ENCODE measurements at regions not wholly inside any gene's neighbourhood (a gene's known extent, or its start where the extent isn't known, plus 50 kb on each side); places are given as distances from the start of the nearest gene placed in this dataset.

DNA sequence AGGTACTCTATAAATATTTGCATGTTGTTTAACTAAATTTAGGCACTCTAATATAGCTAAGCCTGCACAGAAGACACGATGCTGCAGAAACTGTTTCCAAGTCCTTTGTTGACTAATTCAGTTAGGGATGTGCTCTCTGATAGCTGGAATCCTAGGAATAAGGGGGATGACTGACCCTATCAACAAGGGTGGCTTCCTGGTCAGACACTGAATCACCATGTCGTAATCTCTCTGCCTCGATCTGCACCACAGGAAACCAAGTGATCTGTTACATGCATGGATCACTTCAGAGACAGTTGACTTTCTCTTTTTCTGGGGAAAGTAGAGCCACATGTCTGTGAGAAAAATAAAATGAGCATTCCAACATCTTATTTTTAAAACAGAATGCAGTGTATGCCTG is 169.1 kb downstream of the GUCY2F start:
- Histone ChIP-seq H3K36me3 (ENCODE audit: insufficient read depth) (no peaks in the 10 kb centered on the region), H3K4me3 (ENCODE audit: low read depth, low read length) (no peak overlapping the region), H3K27ac (ENCODE audit: low read depth) (no peak overlapping the region), H3K4me1 (ENCODE audit: insufficient read depth) (no peaks in the 10 kb centered on the region)
- WGBS = 34% methylated on average over 3 of the region's 3 CpGs
- no peak for DNase-seq (ENCODE audit: extremely low spot score)

DNA sequence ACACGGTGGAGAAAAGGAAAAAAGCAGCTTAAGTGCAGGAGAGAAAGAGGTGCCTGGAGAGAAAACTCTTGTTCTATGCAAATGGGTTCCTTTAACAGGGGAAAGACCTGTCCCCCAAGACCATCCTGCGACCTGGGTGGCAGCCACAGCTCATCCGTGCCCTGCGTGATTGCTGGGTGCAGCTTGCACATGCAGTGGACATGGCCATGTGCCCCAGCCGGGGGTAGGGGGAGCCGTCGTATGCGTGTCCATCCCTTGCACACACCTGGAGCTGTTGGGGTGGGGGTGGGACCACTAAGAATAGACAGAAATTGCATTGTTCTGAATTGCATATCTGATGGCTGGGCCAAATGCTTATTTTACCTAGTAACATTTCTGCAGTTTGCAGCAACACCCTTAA is 171.9 kb downstream of the GUCY2F start:
- no peak overlapping the region for H3K27ac ChIP-seq (ENCODE audit: low read depth)
- no peak for DNase-seq (ENCODE audit: extremely low spot score)
- 85% methylated on average over 8 of the region's 8 CpGs for WGBS
- no peak overlapping the region for H3K4me3 ChIP-seq (ENCODE audit: low read depth, low read length)
- no peaks in the 10 kb centered on the region for H3K36me3 ChIP-seq (ENCODE audit: insufficient read depth)
- H3K4me1 ChIP-seq (ENCODE audit: insufficient read depth) = no peaks in the 10 kb centered on the region

GRCh38 chrX:109301177-109301576 is 180.7 kb downstream of the GUCY2F start:
- 75% methylated on average over 2 of the region's 2 CpGs for WGBS
- no peak overlapping the region for H3K4me3 ChIP-seq (ENCODE audit: low read depth, low read length)
- no peaks in the 10 kb centered on the region for H3K4me1 ChIP-seq (ENCODE audit: insufficient read depth)
- no peaks in the 10 kb centered on the region for H3K36me3 ChIP-seq (ENCODE audit: insufficient read depth)
- no peak for DNase-seq (ENCODE audit: extremely low spot score)
- H3K27ac ChIP-seq (ENCODE audit: low read depth) = no peak overlapping the region

DNA sequence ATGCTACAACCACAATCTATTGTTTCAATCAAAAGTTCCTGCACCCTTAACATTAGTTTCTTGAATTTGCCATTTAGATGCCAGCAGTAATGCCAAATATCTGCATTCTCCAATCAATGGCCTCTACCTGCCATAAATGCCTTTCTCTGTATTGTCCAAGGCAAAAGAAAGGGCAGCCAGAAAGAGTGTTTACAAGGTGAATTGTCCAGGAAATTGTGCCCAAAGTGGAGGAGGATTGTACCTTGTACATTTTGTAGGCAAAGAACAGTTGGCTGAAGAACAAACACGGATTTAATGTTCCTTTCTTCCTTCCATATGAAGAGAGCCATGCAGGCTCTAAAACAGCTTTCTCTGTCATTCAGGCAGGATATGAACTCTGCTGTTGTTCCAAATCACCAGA is 181.5 kb downstream of the GUCY2F start:
- H3K27ac ChIP-seq (ENCODE audit: low read depth) = no peak overlapping the region
- 50% methylated on average over 1 of the region's 1 CpG for WGBS
- H3K4me3 ChIP-seq (ENCODE audit: low read depth, low read length) = no peak overlapping the region

GRCh38 chrX:109299091-109299490 is 182.8 kb downstream of the GUCY2F start:
- Histone ChIP-seq H3K36me3 (ENCODE audit: insufficient read depth) (no peaks in the 10 kb centered on the region), H3K4me3 (ENCODE audit: low read depth, low read length) (no peak overlapping the region), H3K27ac (ENCODE audit: low read depth) (no peak overlapping the region), H3K4me1 (ENCODE audit: insufficient read depth) (no peaks in the 10 kb centered on the region)
- no peak for DNase-seq (ENCODE audit: extremely low spot score)
- WGBS = 42% methylated on average over 2 of the region's 2 CpGs

More for the DNA sequence above, 181.5 kb downstream of the GUCY2F start:
- no peaks in the 10 kb centered on the region for H3K36me3 ChIP-seq (ENCODE audit: insufficient read depth)
- H3K4me1 ChIP-seq (ENCODE audit: insufficient read depth) = no peaks in the 10 kb centered on the region
- no peak for DNase-seq (ENCODE audit: extremely low spot score)

DNA sequence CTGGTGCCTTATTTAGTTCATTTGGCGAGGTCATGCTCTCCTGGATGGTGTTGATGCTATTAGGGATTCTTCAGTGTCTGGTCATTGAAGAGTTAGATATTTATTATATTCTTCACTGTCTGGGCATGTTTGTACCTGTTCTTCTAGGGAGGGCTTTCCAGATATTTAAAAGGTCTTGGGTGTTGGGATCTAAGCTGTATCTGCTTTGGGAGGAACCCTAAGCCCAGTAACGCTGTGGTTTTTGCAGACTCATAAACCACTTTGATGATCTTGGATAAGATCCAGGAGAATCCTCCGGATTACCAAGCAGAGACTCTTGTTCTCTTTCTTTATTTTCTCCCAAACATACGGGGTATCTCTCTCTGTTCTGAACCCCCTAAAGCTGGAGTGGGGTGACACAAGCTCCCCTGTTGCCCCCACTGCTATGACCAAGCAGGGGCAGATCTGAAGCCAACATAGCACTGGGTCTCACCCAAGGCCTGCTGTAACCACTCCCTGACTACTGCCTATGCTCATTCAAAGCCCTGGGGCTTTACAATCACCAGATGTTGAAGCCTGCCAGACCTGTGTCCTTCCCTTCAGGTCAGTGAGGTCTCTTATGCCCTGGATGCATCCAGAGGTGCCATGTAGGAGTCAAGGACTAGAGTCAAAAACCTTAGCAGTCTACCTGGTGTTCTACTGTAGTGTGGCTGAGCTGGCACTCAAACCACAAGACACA is 187.6 kb downstream of the GUCY2F start:
- H3K4me3 ChIP-seq (ENCODE audit: low read depth, low read length) = no peak overlapping the region
- no peaks in the 10 kb centered on the region for H3K36me3 ChIP-seq (ENCODE audit: insufficient read depth)
- no peaks in the 10 kb centered on the region for H3K4me1 ChIP-seq (ENCODE audit: insufficient read depth)
- DNase-seq (ENCODE audit: extremely low spot score) = no peak
- WGBS = 46% methylated on average over 4 of the region's 4 CpGs
- no peak overlapping the region for H3K27ac ChIP-seq (ENCODE audit: low read depth)

DNA sequence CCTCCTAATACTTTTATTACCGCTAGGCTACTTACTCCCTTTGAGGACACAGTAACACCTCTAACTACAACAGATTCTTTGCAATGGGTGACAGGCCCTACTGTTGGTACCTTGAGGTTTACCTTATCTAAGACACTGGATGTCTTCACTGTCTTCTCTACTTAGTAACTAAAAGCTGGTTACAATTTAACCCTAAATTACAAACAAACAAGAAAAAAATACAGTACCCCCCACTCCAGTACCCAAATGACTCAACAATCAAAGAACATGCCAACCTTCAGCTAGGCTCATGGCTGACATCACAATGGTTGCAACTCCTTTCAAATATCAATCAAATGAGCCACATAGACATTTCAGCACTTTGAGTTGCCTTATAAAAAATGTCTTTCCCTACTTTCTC is 198.0 kb downstream of the GUCY2F start:
- Histone ChIP-seq H3K4me1 (ENCODE audit: insufficient read depth) (no peaks in the 10 kb centered on the region), H3K36me3 (ENCODE audit: insufficient read depth) (no peaks in the 10 kb centered on the region), H3K4me3 (ENCODE audit: low read depth, low read length) (no peak overlapping the region), H3K27ac (ENCODE audit: low read depth) (no peak overlapping the region)
- 91% methylated on average over 1 of the region's 1 CpG for WGBS
- DNase-seq (ENCODE audit: extremely low spot score) = no peak

DNA sequence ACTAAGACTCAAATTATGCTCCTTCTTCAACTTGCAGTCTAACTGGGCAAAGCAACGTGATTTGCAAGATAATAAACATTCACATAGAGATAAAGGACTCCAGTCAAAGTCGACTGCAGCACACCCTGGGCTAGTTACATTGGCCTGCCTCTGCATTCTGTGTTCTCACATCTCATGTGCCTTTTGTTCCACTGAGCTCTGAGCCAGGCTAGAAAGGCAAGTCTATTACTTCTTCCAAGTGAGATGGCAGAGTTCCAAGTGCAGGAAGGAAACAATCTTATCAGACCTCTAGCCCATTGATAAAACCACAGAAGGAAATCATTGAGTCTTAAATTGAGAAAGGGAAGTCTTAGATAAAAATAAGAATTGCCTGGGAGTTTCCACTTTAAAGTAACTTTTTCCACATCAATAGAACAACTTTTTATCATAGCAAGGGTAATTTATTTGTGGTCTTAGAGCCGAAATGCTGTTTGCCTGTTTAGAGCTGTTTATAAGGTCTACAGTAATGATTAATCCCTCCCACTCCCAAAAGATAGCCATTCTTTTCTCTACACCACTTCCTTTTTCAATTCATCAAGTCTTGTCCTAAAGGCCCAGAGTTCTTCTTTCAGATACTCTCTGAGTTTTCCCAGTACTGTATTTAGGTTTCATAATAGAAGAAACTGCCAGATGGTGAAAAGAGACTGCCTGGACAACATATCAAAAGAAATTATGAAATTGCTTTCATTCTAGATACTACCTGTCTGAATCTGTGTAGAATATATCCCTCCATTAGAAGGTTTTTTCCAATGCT is 200.2 kb downstream of the GUCY2F start:
- no peak overlapping the region for H3K27ac ChIP-seq (ENCODE audit: low read depth)
- H3K4me1 ChIP-seq (ENCODE audit: insufficient read depth) = no peaks in the 10 kb centered on the region
- peak; percentile 32 for DNase-seq (ENCODE audit: extremely low spot score)
- H3K4me3 ChIP-seq (ENCODE audit: low read depth, low read length) = no peak overlapping the region
- no peaks in the 10 kb centered on the region for H3K36me3 ChIP-seq (ENCODE audit: insufficient read depth)
- WGBS = 5% methylated on average over 3 of the region's 3 CpGs

DNA sequence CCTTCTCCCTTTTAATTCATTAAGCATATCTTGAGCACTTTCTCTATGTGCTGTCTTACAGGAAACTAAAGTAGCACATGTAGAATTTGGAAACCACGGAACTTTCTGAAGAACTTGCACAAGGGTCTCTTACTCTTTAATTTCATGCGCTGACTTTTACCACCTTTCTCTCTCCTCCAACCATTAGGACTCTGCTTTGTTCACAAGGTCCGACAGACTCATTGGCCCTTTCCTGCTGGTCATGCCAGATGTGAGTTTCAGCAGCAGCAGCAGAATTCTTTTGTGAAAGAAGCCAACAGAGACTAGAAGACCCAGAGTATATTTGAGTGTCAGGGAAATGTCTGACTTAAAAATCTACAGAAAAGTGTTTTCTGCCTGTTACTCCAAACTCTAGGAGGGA is 207.1 kb downstream of the GUCY2F start:
- Histone ChIP-seq H3K4me3 (ENCODE audit: low read depth, low read length) (no peak overlapping the region), H3K4me1 (ENCODE audit: insufficient read depth) (no peaks in the 10 kb centered on the region), H3K27ac (ENCODE audit: low read depth) (no peak overlapping the region), H3K36me3 (ENCODE audit: insufficient read depth) (no peaks in the 10 kb centered on the region)
- no peak for DNase-seq (ENCODE audit: extremely low spot score)
- 90% methylated on average over 3 of the region's 3 CpGs for WGBS

DNA sequence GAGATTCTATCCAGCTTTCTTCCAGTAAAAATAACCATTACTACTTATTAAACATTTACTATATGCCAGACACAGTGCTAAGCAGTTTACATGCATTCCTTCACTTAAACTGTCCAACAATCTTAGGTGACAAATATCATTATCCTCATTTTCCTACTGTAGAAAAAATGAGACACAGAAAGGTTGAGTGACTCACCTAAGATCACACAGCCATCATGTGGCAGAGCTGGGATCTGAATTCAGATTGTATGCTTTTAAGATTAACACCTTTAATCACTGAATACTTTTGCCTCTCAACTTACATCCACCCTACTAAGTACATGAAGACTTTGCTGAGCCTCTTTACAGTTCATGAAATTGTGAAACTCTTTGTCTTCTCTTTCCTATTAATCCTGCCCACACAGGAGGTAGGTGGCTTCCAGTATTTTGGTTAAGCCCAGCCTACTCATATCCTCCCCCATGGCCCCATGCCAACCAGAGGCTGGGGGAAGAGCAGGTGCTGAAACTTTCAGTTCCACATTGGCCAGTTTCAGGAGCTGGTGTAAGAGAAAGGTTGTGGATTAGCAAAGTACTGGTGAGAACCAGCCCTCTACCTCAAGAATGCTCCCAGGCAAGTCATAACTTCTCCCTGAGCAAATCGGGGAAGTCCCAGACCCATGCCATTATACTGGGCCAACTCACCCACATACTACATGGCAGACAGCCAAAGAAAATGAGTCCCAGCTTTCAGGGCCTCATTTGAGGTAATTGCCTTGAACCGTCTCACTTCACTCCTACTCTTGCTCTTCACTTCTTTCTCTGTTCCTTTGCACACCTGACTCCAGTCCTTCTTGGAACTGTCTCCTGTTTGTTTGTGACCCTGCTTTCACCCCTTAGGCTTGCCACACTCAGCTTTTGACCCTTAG is 211.1 kb downstream of the GUCY2F start:
- Histone ChIP-seq H3K36me3 (ENCODE audit: insufficient read depth) (no peaks in the 10 kb centered on the region), H3K27ac (ENCODE audit: low read depth) (no peak overlapping the region), H3K4me1 (ENCODE audit: insufficient read depth) (no peaks in the 10 kb centered on the region), H3K4me3 (ENCODE audit: low read depth, low read length) (no peak overlapping the region)
- 54% methylated on average over 2 of the region's 2 CpGs for WGBS
- peak; percentile 3 for DNase-seq (ENCODE audit: extremely low spot score)

DNA sequence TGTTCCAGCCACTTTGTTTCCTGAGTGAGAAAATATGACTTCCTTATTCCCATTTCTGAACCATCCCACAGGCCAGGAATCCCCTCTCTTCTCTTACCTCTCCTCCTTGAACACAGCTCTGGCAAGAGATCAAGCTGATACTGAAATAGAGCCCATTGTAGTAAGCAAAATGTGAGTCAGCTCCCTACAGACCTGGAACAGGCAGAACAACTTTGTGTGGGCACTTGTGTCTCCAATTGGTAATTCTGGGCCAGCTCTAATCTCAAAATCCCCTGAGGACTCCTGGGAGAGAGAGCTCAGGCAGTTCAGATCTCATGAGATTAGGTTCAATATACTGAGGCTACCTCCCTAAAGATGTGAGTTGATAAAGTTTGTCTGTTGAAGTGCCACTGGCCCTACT is 213.5 kb downstream of the GUCY2F start:
- no peak overlapping the region for H3K4me3 ChIP-seq (ENCODE audit: low read depth, low read length)
- DNase-seq (ENCODE audit: extremely low spot score) = no peak
- no peaks in the 10 kb centered on the region for H3K4me1 ChIP-seq (ENCODE audit: insufficient read depth)
- H3K36me3 ChIP-seq (ENCODE audit: insufficient read depth) = no peaks in the 10 kb centered on the region
- no peak overlapping the region for H3K27ac ChIP-seq (ENCODE audit: low read depth)

DNA sequence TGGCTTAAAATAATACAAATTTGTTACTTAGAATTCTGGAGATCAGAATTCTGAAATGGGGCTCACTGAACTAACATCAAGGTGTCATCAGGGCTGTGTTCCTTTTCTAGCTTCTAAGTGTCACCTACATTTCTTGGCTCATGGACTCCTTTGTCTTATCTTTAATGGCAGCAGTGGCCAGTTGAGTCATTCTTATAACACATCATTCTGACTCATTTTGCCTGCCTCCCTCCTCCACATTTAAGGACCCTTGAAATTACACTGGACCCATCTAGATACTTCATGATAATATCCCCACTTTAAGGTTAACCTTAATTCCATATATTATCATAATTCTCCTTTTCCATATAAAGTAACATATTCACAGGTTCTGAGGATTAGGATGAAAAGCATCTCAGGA is 215.9 kb downstream of the GUCY2F start:
- no peaks in the 10 kb centered on the region for H3K36me3 ChIP-seq (ENCODE audit: insufficient read depth)
- no peak for DNase-seq (ENCODE audit: extremely low spot score)
- no peak overlapping the region for H3K4me3 ChIP-seq (ENCODE audit: low read depth, low read length)
- no peaks in the 10 kb centered on the region for H3K4me1 ChIP-seq (ENCODE audit: insufficient read depth)
- no peak overlapping the region for H3K27ac ChIP-seq (ENCODE audit: low read depth)

- Histone ChIP-seq H3K27ac (ENCODE audit: low read depth) (no peak overlapping the region), H3K4me1 (ENCODE audit: insufficient read depth) (no peaks in the 10 kb centered on the region), H3K36me3 (ENCODE audit: insufficient read depth) (no peaks in the 10 kb centered on the region), H3K4me3 (ENCODE audit: low read depth, low read length) (no peak overlapping the region)
- WGBS = 89% methylated on average over 1 of the region's 1 CpG
- DNase-seq (ENCODE audit: extremely low spot score) = no peak
These were observed 217.0 kb downstream of the GUCY2F start for GRCh38 chrX:109264878-109265277.

DNA sequence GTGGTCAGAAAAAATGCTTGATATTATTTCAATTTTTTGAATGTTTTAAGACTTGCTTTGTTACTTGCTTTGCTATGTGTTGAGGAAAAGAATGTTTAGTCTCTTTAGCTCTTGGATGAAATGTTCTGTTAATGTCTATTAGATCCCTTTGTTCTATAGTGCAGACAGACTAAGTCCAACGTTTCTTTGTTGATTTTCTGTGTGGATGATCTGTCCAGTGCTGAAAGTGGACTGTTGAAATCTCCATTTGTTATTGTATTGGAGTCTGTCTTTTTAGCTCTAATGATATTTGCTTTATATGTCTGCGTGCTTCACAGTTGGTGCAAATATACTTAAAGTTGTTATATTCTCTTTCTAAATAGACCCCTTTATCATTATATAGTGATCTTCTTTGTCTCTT is 220.6 kb downstream of the GUCY2F start:
- DNase-seq (ENCODE audit: extremely low spot score) = no peak
- no peaks in the 10 kb centered on the region for H3K36me3 ChIP-seq (ENCODE audit: insufficient read depth)
- 49% methylated on average over 2 of the region's 2 CpGs for WGBS

More for the DNA sequence above, 220.6 kb downstream of the GUCY2F start:
- H3K4me1 ChIP-seq (ENCODE audit: insufficient read depth) = no peaks in the 10 kb centered on the region
- no peak overlapping the region for H3K4me3 ChIP-seq (ENCODE audit: low read depth, low read length)
- H3K27ac ChIP-seq (ENCODE audit: low read depth) = no peak overlapping the region
